PC-9 (cell line): ENCODE measurements at regions not wholly inside any gene's neighbourhood (a gene's known extent, or its start where the extent isn't known, plus 50 kb on each side); places are given as distances from the start of the nearest gene placed in this dataset.

ENCODE experiments used
- CTCF ChIP-seq: fragments of 200-600 bp; sonication (generic); conservative IDR thresholded peaks from 2 replicates; pipeline ENCODE4 v1.6.1; 2017; ENCODE audit warnings: mixed run types, antibody characterized with exemption, mild to moderate bottlenecking, moderate library complexity
- EZH2 ChIP-seq: fragments of 200-600 bp; sonication (generic); IDR thresholded peaks from 2 replicates; pipeline ENCODE4 v1.8.0; 2017; ENCODE audit warnings: antibody characterized with exemption, low read depth

GRCh38 chr4:58957711-58958110 is 1847.5 kb upstream of the IGFBP7 start:
- no peak for TF ChIP-seq CTCF
- TF ChIP-seq EZH2: no peak
